IMR-90 (cell line): ENCODE measurements at regions not wholly inside any gene's neighbourhood (a gene's known extent, or its start where the extent isn't known, plus 50 kb on each side); places are given as distances from the start of the nearest gene placed in this dataset.

Experiments
- ATAC-seq: fragments of 200-7000 bp; cut with Tn5 transposase; 2 replicates; pipeline ENCODE4 v1.9.1; 2020; ENCODE audit warnings: low read depth, mild to moderate bottlenecking, moderate library complexity
- BruUV-seq: library from RNA; stranded (reverse); fragments of 400-500 nt; replicated peaks from 2 replicates; lab custom pipeline; 2021; lab: Mats Ljungman, UMichigan
- CTCF ChIA-PET: fragments of 300-600 bp; formaldehyde crosslinking; extraction: SDS; loops from one replicate; lab custom pipeline; 2021; ENCODE audit warnings: antibody characterized with exemption; lab: Yijun Ruan, JAX
- POLR2A ChIA-PET: fragments of 300-600 bp; sonication (Branson Sonifier 250); formaldehyde crosslinking; loops from one replicate; lab custom pipeline; 2022; ENCODE audit warnings: antibody characterized with exemption; ENCODE audit not compliant: unreplicated experiment; lab: Charles Lee
- DNase-seq: peaks from one replicate; pipeline ENCODE4 v3.0.0; 2013
- H2AFZ ChIP-seq: replicated peaks from 2 replicates; pipeline ENCODE3; 2013; ENCODE audit warnings: low read length, mild to moderate bottlenecking; ENCODE audit not compliant: poor library complexity
- H2AK5ac ChIP-seq: 2 replicates; pipeline ENCODE4 v1.6.1; 2013; ENCODE audit warnings: low read depth, low read length, inconsistent platforms
- H2AK9ac ChIP-seq: replicated peaks from 2 replicates; pipeline ENCODE3; 2013; ENCODE audit warnings: mild to moderate bottlenecking, low read depth, low read length, moderate library complexity; ENCODE audit not compliant: poor library complexity
- H2BK120ac ChIP-seq: 2 replicates; pipeline ENCODE4 v1.6.1; 2013; ENCODE audit warnings: low read depth, low read length, inconsistent platforms
- H2BK15ac ChIP-seq: 3 replicates; pipeline ENCODE4 v1.6.1; 2013; ENCODE audit warnings: low read depth, low read length, inconsistent platforms
- H2BK20ac ChIP-seq: 2 replicates; pipeline ENCODE4 v1.6.1; 2013; ENCODE audit warnings: low read depth, mild to moderate bottlenecking, inconsistent platforms, low read length, moderate library complexity
- H2BK5ac ChIP-seq: 2 replicates; pipeline ENCODE4 v1.6.1; 2013; ENCODE audit warnings: mild to moderate bottlenecking, low read depth, low read length, inconsistent platforms; ENCODE audit not compliant: poor library complexity, severe bottlenecking
- H3K14ac ChIP-seq: replicated peaks from 2 replicates; pipeline ENCODE4 v1.6.1; 2013; ENCODE audit warnings: low read depth, low read length, inconsistent platforms
- H3K18ac ChIP-seq: 2 replicates; pipeline ENCODE4 v1.6.1; 2013; ENCODE audit warnings: low read depth, low read length, control low read depth
- H3K23ac ChIP-seq: 2 replicates; pipeline ENCODE4 v1.6.1; 2013; ENCODE audit warnings: low read depth, low read length, inconsistent platforms
- H3K27ac ChIP-seq: 2 replicates; pipeline ENCODE4 v1.5.1; 2013; ENCODE audit warnings: mild to moderate bottlenecking, control low read depth, low read length; ENCODE audit not compliant: insufficient read depth
- H3K27me3 ChIP-seq: 2 replicates; pipeline ENCODE4 v1.6.1; 2013; ENCODE audit warnings: low read length; ENCODE audit not compliant: control insufficient read depth, insufficient read depth
- H3K36me3 ChIP-seq: 2 replicates; pipeline ENCODE4 v1.6.1; 2013; ENCODE audit warnings: low read length, mixed read lengths; ENCODE audit not compliant: control insufficient read depth, insufficient read depth
- H3K4ac ChIP-seq: 2 replicates; pipeline ENCODE4 v1.6.1; 2013; ENCODE audit warnings: low read depth, low read length, inconsistent platforms
- H3K4me1 ChIP-seq: 2 replicates; pipeline ENCODE4 v1.6.1; 2013; ENCODE audit warnings: low read length, mixed read lengths; ENCODE audit not compliant: control insufficient read depth, insufficient read depth
- H3K4me2 ChIP-seq: 2 replicates; pipeline ENCODE4 v1.6.1; 2013; ENCODE audit warnings: low read depth, mild to moderate bottlenecking, control low read depth, low read length, moderate library complexity
- H3K4me3 ChIP-seq: 2 replicates; pipeline ENCODE4 v1.5.1; 2013; ENCODE audit warnings: low read depth, mild to moderate bottlenecking, control low read depth, low read length, moderate library complexity; ENCODE audit not compliant: insufficient read depth
- H3K56ac ChIP-seq: 2 replicates; pipeline ENCODE4 v1.6.1; 2013; ENCODE audit warnings: low read length, inconsistent platforms; ENCODE audit not compliant: insufficient read depth; ENCODE audit errors: extremely low read depth
- H3K79me1 ChIP-seq, 2 experiments: 2 replicates each; pipeline ENCODE4 v1.6.1; 2013; ENCODE audit warnings: low read length in 2 of 2, inconsistent platforms in 1 of 2, low read depth in 1 of 2
- H3K9ac ChIP-seq: 2 replicates; pipeline ENCODE4 v1.6.1; 2013; ENCODE audit warnings: low read depth, low read length, control low read depth
- H3K9me1 ChIP-seq: 2 replicates; pipeline ENCODE4 v1.6.1; 2013; ENCODE audit warnings: low read length, inconsistent platforms; ENCODE audit not compliant: insufficient read depth
- H3K9me3 ChIP-seq: 2 replicates; pipeline ENCODE4 v1.6.1; 2013; ENCODE audit warnings: low read length; ENCODE audit not compliant: control insufficient read depth, insufficient read depth
- H4K20me1 ChIP-seq: 2 replicates; pipeline ENCODE4 v1.6.1; 2013; ENCODE audit warnings: low read length, inconsistent platforms; ENCODE audit not compliant: insufficient read depth
- H4K5ac ChIP-seq: 2 replicates; pipeline ENCODE4 v1.6.1; 2013; ENCODE audit warnings: mild to moderate bottlenecking, low read depth, low read length, control low read depth
- H4K8ac ChIP-seq, 2 experiments: 2 replicates each; pipeline ENCODE4 v1.6.1; 2013; ENCODE audit warnings: low read depth in 2 of 2, low read length in 2 of 2, control low read depth in 1 of 2, inconsistent platforms in 1 of 2
- H4K91ac ChIP-seq: 2 replicates; pipeline ENCODE4 v1.6.1; 2013; ENCODE audit warnings: low read depth, low read length, inconsistent platforms; ENCODE audit not compliant: insufficient read depth
- BHLHE40 ChIP-seq: fragments of 150-350 bp; IDR thresholded peaks from 2 replicates; pipeline ENCODE4 v1.6.1; 2016; ENCODE audit warnings: mild to moderate bottlenecking, low read depth, low read length
- CEBPB ChIP-seq: IDR thresholded peaks from 2 replicates; pipeline ENCODE4 v1.6.1; 2012; ENCODE audit warnings: low read depth, low read length, improper control_type of control experiment
- CHD1 ChIP-seq: IDR thresholded peaks from 2 replicates; pipeline ENCODE4 v1.6.1; 2012; ENCODE audit warnings: low read depth, low read length, improper control_type of control experiment
- ELK1 ChIP-seq: fragments of 150-350 bp; IDR thresholded peaks from 2 replicates; pipeline ENCODE4 v1.6.1; 2016; ENCODE audit warnings: low read depth, mild to moderate bottlenecking, low read length, moderate library complexity, borderline replicate concordance
- FOS ChIP-seq: fragments of 150-350 bp; IDR thresholded peaks from 2 replicates; pipeline ENCODE4 v1.6.1; 2016; ENCODE audit warnings: low read depth, low read length
- MAFK ChIP-seq: IDR thresholded peaks from 2 replicates; pipeline ENCODE4 v1.6.1; 2012; ENCODE audit warnings: low read depth, low read length, improper control_type of control experiment
- MAZ ChIP-seq: IDR thresholded peaks from 2 replicates; pipeline ENCODE4 v1.6.1; 2012; ENCODE audit warnings: low read depth, mild to moderate bottlenecking, low read length, improper control_type of control experiment, moderate library complexity, borderline replicate concordance
- MXI1 ChIP-seq: IDR thresholded peaks from 2 replicates; pipeline ENCODE4 v1.6.1; 2012; ENCODE audit warnings: low read depth, mild to moderate bottlenecking, low read length, moderate library complexity, borderline replicate concordance
- POLR2A ChIP-seq: IDR thresholded peaks from 2 replicates; pipeline ENCODE4 v1.6.1; 2012; ENCODE audit warnings: mild to moderate bottlenecking, low read depth, low read length
- RAD21 ChIP-seq: IDR thresholded peaks from 2 replicates; pipeline ENCODE4 v1.6.1; 2012; ENCODE audit warnings: low read length, improper control_type of control experiment
- RCOR1 ChIP-seq: IDR thresholded peaks from 2 replicates; pipeline ENCODE4 v1.6.1; 2012; ENCODE audit warnings: mild to moderate bottlenecking, low read length, improper control_type of control experiment; ENCODE audit not compliant: insufficient replicate concordance
- RFX5 ChIP-seq: IDR thresholded peaks from 2 replicates; pipeline ENCODE4 v1.8.0; 2012; ENCODE audit warnings: low read depth, mild to moderate bottlenecking, low read length, moderate library complexity
- SMC3 ChIP-seq: fragments of 150-350 bp; IDR thresholded peaks from 2 replicates; pipeline ENCODE4 v1.6.1; 2016; ENCODE audit warnings: low read depth, mild to moderate bottlenecking, antibody characterized with exemption, low read length, moderate library complexity
- USF2 ChIP-seq: fragments of 150-350 bp; IDR thresholded peaks from 2 replicates; pipeline ENCODE4 v1.6.1; 2017; ENCODE audit warnings: mild to moderate bottlenecking, antibody characterized with exemption, low read length, low read depth
- WGBS, 2 experiments: methylation state at CpG; one replicate each; pipeline versions ENCODE4 v1.1.5 to v1.1.7; 2013; ENCODE audit warnings: missing lambda C conversion rate in 2 of 2; ENCODE audit not compliant: insufficient read length in 1 of 2; ENCODE audit errors: extremely low coverage in 2 of 2; 5-methylcytosine and 5-hydroxymethylcytosine counted together
- dilution Hi-C: fragments of 300-500 bp; cut with HindIII; formaldehyde crosslinking; loops from one replicate; pipeline ENCODE4 v1.14.3; 2018; ENCODE audit warnings: low sequenced_read_pairs; ENCODE audit not compliant: unreplicated experiment
- in situ Hi-C: fragments of 300-500 bp; cut with MboI; formaldehyde crosslinking; loops from 3 replicates; pipeline ENCODE4 v1.14.3; 2019; ENCODE audit warnings: low sequenced_read_pairs, inconsistent platforms, mixed read lengths
- intact Hi-C: fragments of 100-400 bp; cut with micrococcal nuclease; formaldehyde crosslinking; loops from 2 replicates; pipeline ENCODE4 v1.10.0; 2022
- TF ChIP-seq, protein P1 (sequence below): conservative IDR thresholded peaks from 2 replicates; pipeline ENCODE4 v1.5.1; 2012; ENCODE audit warnings: mild to moderate bottlenecking, low read depth, low read length, improper control_type of control experiment

- Histone ChIP-seq H4K5ac (no peak overlapping the region), H3K18ac (no peak overlapping the region), H3K9ac (no peak overlapping the region), H4K8ac (no peak overlapping the region), H3K4me2 (no peak overlapping the region), H3K79me1 (no peaks in the 10 kb centered on the region), H2AFZ (peak overlapping the region; percentile 1), H2BK20ac (no peak overlapping the region; the same call in 1 of the 2 replicates), H2AK9ac (peak overlapping the region; percentile 11), H3K14ac (no peak overlapping the region), H3K9me1 (peaks cover 7% of the 10 kb centered on the region; the same call in 1 of the 2 replicates), H2BK120ac (no peak overlapping the region), H4K20me1 (no peaks in the 10 kb centered on the region), H3K9me3 (no peaks in the 10 kb centered on the region), H3K56ac (no peak overlapping the region), H2AK5ac (0 out of 2 replicates have a peak overlapping the region, but pooled peaks have one; percentile 7), H3K4me3 (no peak overlapping the region), H2BK15ac (0 out of 3 replicates have a peak overlapping the region, but pooled peaks have one; percentile 14), H3K27ac (no peak overlapping the region), H3K4me1 (peaks cover 16% of the 10 kb centered on the region), H3K27me3 (no peaks in the 10 kb centered on the region; the same call in 1 of the 2 replicates), H3K4ac (no peak overlapping the region), H4K91ac (no peak overlapping the region), H2BK5ac (no peak overlapping the region), H3K36me3 (no peaks in the 10 kb centered on the region), H3K23ac (no peak overlapping the region)
- dilution Hi-C loops (loop anchor here (25.0 kb wide), 1 partner anchor 96 kb away; no protein-coding TSS in a partner anchor), in situ Hi-C loops (loop anchor here (5.0 to 25.0 kb wide), 4 partner anchors 91 to 521 kb away; no protein-coding TSS in a partner anchor), intact Hi-C loops (loop anchor here (10.0 kb wide), 1 partner anchor 213 kb away; the partner anchor contains the start of gene KSR1)
- ATAC-seq (no peak), DNase-seq (peak; percentile 10)
- ChIA-PET POLR2A (no interaction called here), CTCF (interaction anchor here (0.7 to 0.8 kb wide), 2 partner anchors 44 to 92 kb away, joined by 3 read pairs; no protein-coding TSS in a partner anchor)
- BruUV-seq: no TSS peak
- WGBS, 2 experiments: 61% methylated on average over 3 of the region's 5 CpGs; no CpG with 5 or more reads in 1 of the 2 experiments
- TF ChIP-seq POLR2A (no peak), RAD21 (no peak), ELK1 (no peak), USF2 (no peak), RFX5 (no peak), FOS (no peak), CHD1 (no peak), RCOR1 (no peak), SMC3 (no peak), MAFK (no peak), MAZ (no peak), CEBPB (no peak), MXI1 (no peak), BHLHE40 (no peak)
- TF ChIP-seq, protein P1, sequence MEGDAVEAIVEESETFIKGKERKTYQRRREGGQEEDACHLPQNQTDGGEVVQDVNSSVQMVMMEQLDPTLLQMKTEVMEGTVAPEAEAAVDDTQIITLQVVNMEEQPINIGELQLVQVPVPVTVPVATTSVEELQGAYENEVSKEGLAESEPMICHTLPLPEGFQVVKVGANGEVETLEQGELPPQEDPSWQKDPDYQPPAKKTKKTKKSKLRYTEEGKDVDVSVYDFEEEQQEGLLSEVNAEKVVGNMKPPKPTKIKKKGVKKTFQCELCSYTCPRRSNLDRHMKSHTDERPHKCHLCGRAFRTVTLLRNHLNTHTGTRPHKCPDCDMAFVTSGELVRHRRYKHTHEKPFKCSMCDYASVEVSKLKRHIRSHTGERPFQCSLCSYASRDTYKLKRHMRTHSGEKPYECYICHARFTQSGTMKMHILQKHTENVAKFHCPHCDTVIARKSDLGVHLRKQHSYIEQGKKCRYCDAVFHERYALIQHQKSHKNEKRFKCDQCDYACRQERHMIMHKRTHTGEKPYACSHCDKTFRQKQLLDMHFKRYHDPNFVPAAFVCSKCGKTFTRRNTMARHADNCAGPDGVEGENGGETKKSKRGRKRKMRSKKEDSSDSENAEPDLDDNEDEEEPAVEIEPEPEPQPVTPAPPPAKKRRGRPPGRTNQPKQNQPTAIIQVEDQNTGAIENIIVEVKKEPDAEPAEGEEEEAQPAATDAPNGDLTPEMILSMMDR: no peak
Measured at GRCh38 chr17:27241346-27241946, 52.5 kb upstream of the WSB1 start.
